Mammary epithelial cell (primary cell): ENCODE measurements at regions not wholly inside any gene's neighbourhood (a gene's known extent, or its start where the extent isn't known, plus 50 kb on each side); places are given as distances from the start of the nearest gene placed in this dataset.

Experiments
- EZH2 ChIP-seq: IDR thresholded peaks from 2 replicates; pipeline ENCODE4 v1.6.1; 2012; ENCODE audit warnings: low read length, inconsistent platforms, borderline replicate concordance
- TF ChIP-seq, protein P1 (sequence below), 2 donors: IDR thresholded peaks in 1 of 2; conservative IDR thresholded peaks in 1 of 2; 2 replicates each; pipeline ENCODE4 v1.5.1; 2011 to 2012; ENCODE audit warnings: inconsistent platforms in 2 of 2, low read length in 2 of 2, mild to moderate bottlenecking in 2 of 2, control low read depth in 1 of 2, low read depth in 1 of 2; ENCODE audit not compliant: insufficient read depth in 1 of 2; ENCODE audit errors: extremely low read depth in 1 of 2

DNA sequence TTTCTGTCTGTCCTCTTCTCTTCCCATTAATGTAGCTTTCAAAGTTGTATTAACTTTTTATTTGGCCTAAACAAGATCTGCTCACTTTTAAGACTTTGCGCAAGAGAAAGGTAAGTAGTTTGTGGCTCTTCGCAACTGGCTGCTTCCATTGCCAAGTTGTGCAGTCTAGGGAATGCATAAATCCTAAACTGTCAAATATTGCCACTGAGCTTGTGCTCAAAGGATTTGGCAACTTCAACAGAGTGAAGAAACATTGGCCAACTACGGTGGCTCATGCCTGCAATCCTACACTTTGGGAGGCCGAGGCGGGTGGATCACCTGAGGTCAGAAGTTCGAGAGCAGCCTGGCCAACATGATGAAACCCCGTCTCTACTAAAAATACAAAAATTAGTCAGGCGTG, 826.4 kb downstream of the EPHA4 start:
- TF ChIP-seq, protein P1, sequence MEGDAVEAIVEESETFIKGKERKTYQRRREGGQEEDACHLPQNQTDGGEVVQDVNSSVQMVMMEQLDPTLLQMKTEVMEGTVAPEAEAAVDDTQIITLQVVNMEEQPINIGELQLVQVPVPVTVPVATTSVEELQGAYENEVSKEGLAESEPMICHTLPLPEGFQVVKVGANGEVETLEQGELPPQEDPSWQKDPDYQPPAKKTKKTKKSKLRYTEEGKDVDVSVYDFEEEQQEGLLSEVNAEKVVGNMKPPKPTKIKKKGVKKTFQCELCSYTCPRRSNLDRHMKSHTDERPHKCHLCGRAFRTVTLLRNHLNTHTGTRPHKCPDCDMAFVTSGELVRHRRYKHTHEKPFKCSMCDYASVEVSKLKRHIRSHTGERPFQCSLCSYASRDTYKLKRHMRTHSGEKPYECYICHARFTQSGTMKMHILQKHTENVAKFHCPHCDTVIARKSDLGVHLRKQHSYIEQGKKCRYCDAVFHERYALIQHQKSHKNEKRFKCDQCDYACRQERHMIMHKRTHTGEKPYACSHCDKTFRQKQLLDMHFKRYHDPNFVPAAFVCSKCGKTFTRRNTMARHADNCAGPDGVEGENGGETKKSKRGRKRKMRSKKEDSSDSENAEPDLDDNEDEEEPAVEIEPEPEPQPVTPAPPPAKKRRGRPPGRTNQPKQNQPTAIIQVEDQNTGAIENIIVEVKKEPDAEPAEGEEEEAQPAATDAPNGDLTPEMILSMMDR (conservative IDR thresholded peaks at IDR 0.05 in 1 of 2, IDR thresholded peaks at IDR 0.05 in 1 of 2; ENCODE audit: extremely low read depth in 1 of 2, insufficient read depth in 1 of 2, low read depth in 1 of 2, low read length in 2 of 2), result no peak
- no peak for TF ChIP-seq EZH2
